ENCODE measurements at regions not wholly inside any gene's neighbourhood (a gene's known extent, or its start where the extent isn't known, plus 50 kb on each side); places are given as distances from the start of the nearest gene placed in this dataset.

- Histone ChIP-seq H4K20me1 (ENCODE audit: control insufficient read depth, insufficient read depth, insufficient read length) (no peaks in the 10 kb centered on the region), H3K14ac (ENCODE audit: insufficient read depth, low read length) (no peak overlapping the region), H3K4ac (ENCODE audit: low read depth, low read length) (no peak overlapping the region), H3K27me3 (ENCODE audit: insufficient read depth, low read length) (no peaks in the 10 kb centered on the region), H2AK5ac (ENCODE audit: insufficient read length, low read length) (no peak overlapping the region), H4K5ac (ENCODE audit: insufficient read length, low read depth, low read length) (no peak overlapping the region), H3K23ac (ENCODE audit: insufficient read length, low read depth, low read length) (no peak overlapping the region), H2BK120ac (ENCODE audit: low read depth, low read length, poor library complexity, severe bottlenecking) (no peak overlapping the region), H4K8ac (replicated peaks; ENCODE audit: insufficient read length, low read depth, low read length) (no peak overlapping the region), H3K18ac (ENCODE audit: insufficient read length, low read depth, low read length) (no peak overlapping the region), H3K4me1 (ENCODE audit: insufficient read depth, low read length) (peaks cover 5% of the 10 kb centered on the region; the same call in 1 of the 2 replicates), H3K9me3 (ENCODE audit: control insufficient read depth, low read depth, low read length) (no peaks in the 10 kb centered on the region), H2BK20ac (ENCODE audit: low read depth, low read length, poor library complexity, severe bottlenecking) (no peak overlapping the region), H2BK5ac (ENCODE audit: insufficient read length, low read length) (no peak overlapping the region), H3K4me2 (ENCODE audit: insufficient read depth, insufficient read length, low read length) (no peak overlapping the region), H3T11ph (ENCODE audit: low read length) (no peak overlapping the region), H3K56ac (ENCODE audit: insufficient read length, low read depth, low read length) (no peak overlapping the region), H3K79me2 (ENCODE audit: insufficient read depth, low read length) (no peaks in the 10 kb centered on the region), H2BK15ac (ENCODE audit: low read depth, low read length) (no peak overlapping the region), H3K9ac (ENCODE audit: extremely low read depth, insufficient read length, low read length) (no peak overlapping the region), H2AFZ (ENCODE audit: low read length) (no peak overlapping the region), H4K91ac (ENCODE audit: insufficient read length, low read depth, low read length) (no peak overlapping the region), H3K27ac (ENCODE audit: insufficient read length, low read depth, low read length) (no peak overlapping the region), H3K23me2 (ENCODE audit: insufficient read length, low read depth, low read length, poor library complexity, severe bottlenecking) (no peaks in the 10 kb centered on the region), H3K79me1 (ENCODE audit: insufficient read depth, low read depth, low read length, poor library complexity, severe bottlenecking) (no peaks in the 10 kb centered on the region), H2BK12ac (ENCODE audit: insufficient read length, low read depth, low read length) (no peak overlapping the region)
- Mint-ChIP-seq H3K9me3 (no peaks in the 10 kb centered on the region; a peak in 1 of 5 replicates), H3K4me1 (peaks cover 19 to 22% of the 10 kb centered on the region in 2 experiments), H3K4me3 (no peak overlapping the region), H3K27ac (no peak overlapping the region), H3K36me3 (ENCODE audit: insufficient read depth in 1 of 3, low read depth in 3 of 3) (no peaks in the 10 kb centered on the region), H3K27me3 (ENCODE audit: low read depth) (peaks cover 3% of the 10 kb centered on the region)
- TF ChIP-seq CTCF (conservative IDR thresholded peaks at IDR 0.05) = no peak
- no peak for DNase-seq
- no CpG with 5 or more reads among the region's 4 CpGs for WGBS (ENCODE audit: extremely low coverage, insufficient read length, low lambda C conversion rate)
Measured at GRCh38 chr1:91575909-91576519, 75.4 kb downstream of the CDC7 start.

All from H9 (cell line).